H1 (cell line): ENCODE measurements at regions not wholly inside any gene's neighbourhood (a gene's known extent, or its start where the extent isn't known, plus 50 kb on each side); places are given as distances from the start of the nearest gene placed in this dataset.

ENCODE experiments used
- CTCF ChIA-PET: fragments of 300-600 bp; sonication (Branson Sonifier 250); formaldehyde crosslinking; loops from one replicate; lab custom pipeline; 2021; ENCODE audit not compliant: partially characterized antibody; lab: Charles Lee
- POLR2A ChIA-PET: fragments of 300-600 bp; sonication (Branson Sonifier 250); formaldehyde crosslinking; loops from one replicate; lab custom pipeline; 2021; ENCODE audit warnings: inconsistent platforms; ENCODE audit not compliant: partially characterized antibody; lab: Charles Lee
- DNase-seq, 2 experiments: peaks; one replicate each; pipeline versions ENCODE4 v3.0.0 to v3.0.0-alpha.2; 2010 to 2022; ENCODE audit warnings: low spot score in 2 of 2, low read depth in 1 of 2, mixed read lengths in 1 of 2
- FAIRE-seq: peaks from 2 replicates; lab custom pipeline; 2011; peaks lifted over from hg19 to GRCh38; lab: Jason Lieb, UNC
- H2AFZ ChIP-seq: 2 replicates; pipeline ENCODE4 v1.8.1; 2012; ENCODE audit warnings: low read length, inconsistent platforms
- H2AK5ac ChIP-seq: 2 replicates; pipeline ENCODE4 v1.6.1; 2013; ENCODE audit warnings: low read depth, low read length
- H2BK120ac ChIP-seq: replicated peaks from 2 replicates; pipeline ENCODE3; 2013; ENCODE audit warnings: low read depth, low read length, inconsistent platforms
- H2BK12ac ChIP-seq: 2 replicates; pipeline ENCODE4 v1.6.1; 2013; ENCODE audit warnings: low read depth, low read length
- H2BK15ac ChIP-seq: 2 replicates; pipeline ENCODE4 v1.6.1; 2013; ENCODE audit warnings: low read length
- H2BK20ac ChIP-seq: 2 replicates; pipeline ENCODE4 v1.6.1; 2013; ENCODE audit warnings: low read length
- H2BK5ac ChIP-seq: 2 replicates; pipeline ENCODE4 v1.6.1; 2013; ENCODE audit warnings: low read depth, low read length
- H3K14ac ChIP-seq: 2 replicates; pipeline ENCODE4 v1.6.1; 2013; ENCODE audit warnings: inconsistent platforms; ENCODE audit not compliant: insufficient read length
- H3K18ac ChIP-seq: 2 replicates; pipeline ENCODE4 v1.6.1; 2013; ENCODE audit warnings: low read length; ENCODE audit errors: extremely low read depth
- H3K23ac ChIP-seq: 2 replicates; pipeline ENCODE4 v1.6.1; 2013; ENCODE audit warnings: inconsistent platforms; ENCODE audit not compliant: insufficient read length
- H3K23me2 ChIP-seq: 2 replicates; pipeline ENCODE4 v1.6.1; 2013; ENCODE audit warnings: low read depth, low read length
- H3K27ac ChIP-seq: 2 replicates; pipeline ENCODE4 v1.6.1; 2011; ENCODE audit warnings: low read depth, low read length, inconsistent platforms
- H3K27me3 ChIP-seq, 4 experiments: replicated peaks in 1 of 4; 1 replicate in 1 of 4; 2 replicates in 3 of 4; pipeline versions ENCODE4 v1.6.1 to v1.8.1; 2011 to 2013; ENCODE audit warnings: low read length in 3 of 4, mild to moderate bottlenecking in 3 of 4, inconsistent platforms in 2 of 4, mixed read lengths in 2 of 4, moderate library complexity in 1 of 4; ENCODE audit not compliant: control insufficient read depth in 3 of 4, insufficient read depth in 3 of 4; ENCODE audit errors: extremely low read depth in 1 of 4
- H3K36me3 ChIP-seq, 4 experiments: 2 replicates each; pipeline versions ENCODE4 v1.6.1 to v1.8.1; 2011 to 2013; ENCODE audit warnings: mild to moderate bottlenecking in 4 of 4, low read length in 3 of 4, moderate library complexity in 2 of 4, control low read depth in 1 of 4, inconsistent platforms in 1 of 4; ENCODE audit not compliant: insufficient read depth in 4 of 4, control insufficient read depth in 2 of 4
- H3K4ac ChIP-seq: replicated peaks from 2 replicates; pipeline ENCODE3; 2013; ENCODE audit warnings: low read length, low read depth, mixed read lengths, inconsistent platforms; ENCODE audit not compliant: insufficient read length
- H3K4me1 ChIP-seq, 4 experiments: replicated peaks in 1 of 4; 1 replicate in 1 of 4; 2 replicates in 3 of 4; pipeline versions ENCODE4 v1.6.1 to v1.8.1; 2011 to 2013; ENCODE audit warnings: low read length in 3 of 4, inconsistent platforms in 2 of 4, mixed read lengths in 1 of 4; ENCODE audit not compliant: insufficient read depth in 4 of 4, control insufficient read depth in 3 of 4
- H3K4me2 ChIP-seq, 2 experiments: 2 replicates each; pipeline versions ENCODE4 v1.6.1 to v1.8.1; 2011 to 2013; ENCODE audit warnings: low read depth in 2 of 2, low read length in 2 of 2, control low read depth in 1 of 2, inconsistent platforms in 1 of 2, mild to moderate bottlenecking in 1 of 2; ENCODE audit not compliant: insufficient read depth in 1 of 2
- H3K4me3 ChIP-seq, 4 experiments: fragments of 200-600, 300-600 bp in 1 of 4; sonication (generic), shearing (Covaris generic), sonication (Bioruptor Twin) in 1 of 4; 2 replicates each; pipeline versions ENCODE4 v1.5.1 to v1.8.1; 2011 to 2016; ENCODE audit warnings: low read length in 4 of 4, low read depth in 3 of 4, control low read depth in 2 of 4, inconsistent platforms in 2 of 4, mild to moderate bottlenecking in 2 of 4, mixed read lengths in 1 of 4, moderate library complexity in 1 of 4; ENCODE audit not compliant: insufficient read depth in 2 of 4; ENCODE audit errors: extremely low read depth in 1 of 4
- H3K56ac ChIP-seq: replicated peaks from 2 replicates; pipeline ENCODE3; 2013; ENCODE audit warnings: low read depth, mild to moderate bottlenecking, mixed read lengths, low read length, inconsistent platforms; ENCODE audit not compliant: insufficient read length
- H3K79me1 ChIP-seq: 2 replicates; pipeline ENCODE4 v1.6.1; 2013; ENCODE audit warnings: low read depth, low read length, control low read depth
- H3K79me2 ChIP-seq, 2 experiments: 2 replicates each; pipeline versions ENCODE4 v1.6.1 to v1.8.1; 2012 to 2013; ENCODE audit warnings: low read length in 2 of 2, mild to moderate bottlenecking in 2 of 2, inconsistent platforms in 1 of 2; ENCODE audit not compliant: insufficient read depth in 2 of 2, control insufficient read depth in 1 of 2
- H3K9ac ChIP-seq, 4 experiments: replicated peaks in 1 of 4; 1 replicate in 1 of 4; 2 replicates in 3 of 4; pipeline versions ENCODE4 v1.6.1 to v1.8.1; 2011 to 2013; ENCODE audit warnings: low read depth in 3 of 4, low read length in 3 of 4, control low read depth in 2 of 4, mild to moderate bottlenecking in 2 of 4, moderate library complexity in 2 of 4, inconsistent platforms in 1 of 4; ENCODE audit errors: extremely low read depth in 1 of 4
- H3K9me3 ChIP-seq, 2 experiments: 2 replicates each; pipeline versions ENCODE4 v1.6.1 to v1.8.1; 2012 to 2013; ENCODE audit warnings: mild to moderate bottlenecking in 2 of 2, moderate library complexity in 2 of 2, control low read depth in 1 of 2, inconsistent platforms in 1 of 2, low read depth in 1 of 2, low read length in 1 of 2, mixed read lengths in 1 of 2; ENCODE audit not compliant: insufficient read depth in 2 of 2
- H4K20me1 ChIP-seq, 2 experiments: replicated peaks in 1 of 2; 2 replicates each; pipeline versions ENCODE3 to v1.8.1; 2011 to 2013; ENCODE audit warnings: inconsistent platforms in 2 of 2, low read length in 2 of 2, mild to moderate bottlenecking in 1 of 2; ENCODE audit not compliant: insufficient read depth in 2 of 2, control insufficient read depth in 1 of 2
- H4K5ac ChIP-seq: 2 replicates; pipeline ENCODE4 v1.6.1; 2013; ENCODE audit warnings: low read length, low read depth, mixed read lengths, inconsistent platforms; ENCODE audit not compliant: insufficient read length
- H4K8ac ChIP-seq: 2 replicates; pipeline ENCODE4 v1.8.0; 2013; ENCODE audit warnings: mild to moderate bottlenecking, moderate library complexity, low read length, inconsistent platforms; ENCODE audit not compliant: insufficient read depth; ENCODE audit errors: extremely low read depth
- H4K91ac ChIP-seq: replicated peaks from 2 replicates; pipeline ENCODE3; 2013; ENCODE audit warnings: low read length, mixed read lengths, inconsistent platforms; ENCODE audit not compliant: insufficient read length
- ATF3 ChIP-seq: IDR thresholded peaks from 2 replicates; pipeline ENCODE4 v1.6.1; 2011; ENCODE audit warnings: low read depth, mild to moderate bottlenecking, low read length; ENCODE audit not compliant: insufficient read depth
- CBX5 ChIP-seq: fragments of 300-800, 300-1000 bp; sonication (generic); IDR thresholded peaks from 2 replicates; pipeline ENCODE4 v1.7.1; 2016; ENCODE audit warnings: antibody characterized with exemption, low read length, low read depth
- EGR1 ChIP-seq: IDR thresholded peaks from 2 replicates; pipeline ENCODE4 v1.6.1; 2011; ENCODE audit warnings: low read depth, low read length, borderline replicate concordance
- EP300 ChIP-seq, 2 experiments: IDR thresholded peaks; 1 replicate in 1 of 2; 2 replicates in 1 of 2; pipeline ENCODE4 v1.6.1; 2011 to 2012; ENCODE audit warnings: low read depth in 2 of 2, low read length in 2 of 2, mild to moderate bottlenecking in 2 of 2, borderline replicate concordance in 1 of 2, inconsistent platforms in 1 of 2, moderate library complexity in 1 of 2
- HDAC2 ChIP-seq, 2 experiments: fragments of 300-600 bp in 1 of 2; sonication (generic) in 1 of 2; IDR thresholded peaks; 2 replicates each; pipeline ENCODE4 v1.6.1; 2011 to 2012; ENCODE audit warnings: low read depth in 2 of 2, low read length in 2 of 2, mild to moderate bottlenecking in 2 of 2, moderate library complexity in 2 of 2, borderline replicate concordance in 1 of 2, inconsistent platforms in 1 of 2
- PHF8 ChIP-seq: fragments of 200-600 bp; sonication (generic); conservative IDR thresholded peaks from 2 replicates; pipeline ENCODE4 v1.7.1; 2012; ENCODE audit warnings: low read depth, mild to moderate bottlenecking, inconsistent platforms, low read length, moderate library complexity
- POLR2AphosphoS5 ChIP-seq: IDR thresholded peaks from 2 replicates; pipeline ENCODE4 v1.6.1; 2011; ENCODE audit warnings: low read depth, low read length
- POU5F1 ChIP-seq: IDR thresholded peaks from 2 replicates; pipeline ENCODE4 v1.6.1; 2011; ENCODE audit warnings: low read depth, mild to moderate bottlenecking, low read length, moderate library complexity
- RNF2 ChIP-seq: fragments of 200-900, 300-1000 bp; sonication (generic); IDR thresholded peaks from 2 replicates; pipeline ENCODE4 v1.7.1; 2016; ENCODE audit warnings: borderline replicate concordance, low read depth, mild to moderate bottlenecking, antibody characterized with exemption, low read length; ENCODE audit not compliant: poor library complexity, severe bottlenecking; ENCODE audit errors: missing control alignments
- SAP30 ChIP-seq: fragments of 300-600 bp; sonication (generic); IDR thresholded peaks from 2 replicates; pipeline ENCODE4 v1.7.1; 2012; ENCODE audit warnings: low read length, moderate library complexity, mild to moderate bottlenecking, inconsistent platforms; ENCODE audit not compliant: insufficient read depth, insufficient replicate concordance
- SIN3A ChIP-seq, 2 experiments: IDR thresholded peaks in 1 of 2; conservative IDR thresholded peaks in 1 of 2; 2 replicates each; pipeline ENCODE4 v1.6.1; 2011 to 2012; ENCODE audit warnings: low read length in 2 of 2, improper control_type of control experiment in 1 of 2, low read depth in 1 of 2, mild to moderate bottlenecking in 1 of 2
- SIX5 ChIP-seq: IDR thresholded peaks from 2 replicates; pipeline ENCODE4 v1.6.1; 2011; ENCODE audit warnings: mild to moderate bottlenecking, low read depth, low read length
- WGBS, 2 experiments: shearing (Covaris generic) in 1 of 2; methylation state at CpG; one replicate each; pipeline versions ENCODE4 v1.1.6 to v1.1.7; 2013 to 2015; ENCODE audit warnings: low lambda C conversion rate in 2 of 2, mixed read lengths in 2 of 2, inconsistent platforms in 1 of 2, low coverage in 1 of 2, missing lambda C conversion rate in 1 of 2; ENCODE audit not compliant: insufficient replicate concordance in 2 of 2, insufficient coverage in 1 of 2, insufficient read length in 1 of 2; ENCODE audit errors: extremely low coverage in 1 of 2, missing lambda C conversion rate in 1 of 2; 5-methylcytosine and 5-hydroxymethylcytosine counted together

DNA sequence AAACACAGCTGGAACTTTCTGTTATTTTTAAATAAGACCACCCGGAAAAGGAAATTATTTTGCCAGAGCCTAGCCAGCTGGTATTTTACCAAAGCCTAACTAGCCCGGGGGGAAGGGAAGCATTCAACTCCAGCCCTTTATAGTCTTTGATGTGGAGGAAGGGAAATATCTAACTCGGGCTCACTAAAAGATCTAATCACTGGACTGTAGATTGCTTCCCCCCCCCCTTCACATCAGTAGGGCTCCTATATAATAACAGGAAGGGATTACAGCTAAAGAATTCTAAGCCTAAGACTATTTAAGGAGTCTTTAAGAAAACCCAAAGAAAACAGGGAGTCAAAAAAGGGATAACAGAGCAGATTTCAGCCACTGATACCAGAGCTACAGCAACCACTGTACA is 431.1 kb downstream of the KCNH5 start:
- H3K4me2 ChIP-seq: no peak overlapping the region
- no peak overlapping the region for H3K14ac ChIP-seq
- ChIA-PET POLR2A (no interaction called here), CTCF (interaction anchor here (0.6 to 0.9 kb wide), 3 partner anchors 8 to 617 kb away, joined by 3 to 4 read pairs (median 3); no protein-coding TSS in a partner anchor)
- no peak overlapping the region for H2BK20ac ChIP-seq
- no peaks in the 10 kb centered on the region for H3K9me3 ChIP-seq
- H3K18ac ChIP-seq: no peak overlapping the region
- H3K4me1 ChIP-seq: no peaks in the 10 kb centered on the region
- H3K4me3 ChIP-seq: no peak overlapping the region
- H2BK12ac ChIP-seq: no peak overlapping the region
- FAIRE-seq (no peak), DNase-seq (no peak)
- H4K20me1 ChIP-seq: no peaks in the 10 kb centered on the region
- H2BK5ac ChIP-seq: no peak overlapping the region; the same call in 1 of the 2 replicates
- 83% methylated on average over 3 of the region's 3 CpGs; no CpG with 5 or more reads in 1 of the 2 experiments for WGBS, 2 experiments
- no peak overlapping the region for H3K9ac ChIP-seq
- H3K23ac ChIP-seq: no peak overlapping the region
- no peaks in the 10 kb centered on the region for H3K79me1 ChIP-seq
- no peak overlapping the region for H2BK120ac ChIP-seq
- no peak overlapping the region for H3K4ac ChIP-seq
- H2BK15ac ChIP-seq: no peak overlapping the region
- no peak overlapping the region for H4K91ac ChIP-seq
- H3K79me2 ChIP-seq: no peaks in the 10 kb centered on the region
- H3K56ac ChIP-seq: no peak overlapping the region
- no peaks in the 10 kb centered on the region for H3K23me2 ChIP-seq
- H3K27me3 ChIP-seq: no peaks in the 10 kb centered on the region
- H3K36me3 ChIP-seq: no peaks in the 10 kb centered on the region
- no peak overlapping the region for H3K27ac ChIP-seq
- H2AK5ac ChIP-seq: no peak overlapping the region
- H4K8ac ChIP-seq: no peak overlapping the region
- peak overlapping the region; percentile 17; the same call in 1 of the 2 replicates for H2AFZ ChIP-seq
- H4K5ac ChIP-seq: no peak overlapping the region
- TF ChIP-seq PHF8 (no peak), SIX5 (no peak), EP300 (IDR thresholded peaks at IDR 0.05; ENCODE audit: borderline replicate concordance in 1 of 2, low read depth in 2 of 2, low read length in 2 of 2) (no peak), SAP30 (no peak), RNF2 (no peak), CBX5 (no peak), SIN3A (conservative IDR thresholded peaks at IDR 0.05 in 1 of 2, IDR thresholded peaks at IDR 0.05 in 1 of 2; ENCODE audit: low read depth in 1 of 2, low read length in 2 of 2) (no peak), ATF3 (no peak), EGR1 (no peak), POLR2AphosphoS5 (no peak), POU5F1 (no peak), HDAC2 (IDR thresholded peaks at IDR 0.05; ENCODE audit: borderline replicate concordance in 1 of 2, low read depth in 2 of 2, low read length in 2 of 2) (no peak)
